Activated T-helper 17 cell treated with anti-CD3 and anti-CD28 coated beads, Interleukin-2, amount 50 U/mL, for 72 hours (primary cell): ENCODE measurements at regions not wholly inside any gene's neighbourhood (a gene's known extent, or its start where the extent isn't known, plus 50 kb on each side); places are given as distances from the start of the nearest gene placed in this dataset.

Experiments
- ATAC-seq: fragments of 150-1000 bp; cut with Tn5 transposase; replicated peaks from 2 replicates; pipeline ENCODE4 v1.10.0; 2021; ENCODE audit warnings: mild to moderate bottlenecking, moderate library complexity
- H3K27ac Mint-ChIP-seq: one replicate; pipeline ENCODE4 v1.8.0; 2022; ENCODE audit warnings: mixed read lengths
- H3K27me3 Mint-ChIP-seq: one replicate; pipeline ENCODE4 v1.8.0; 2022; ENCODE audit warnings: mixed read lengths
- H3K36me3 Mint-ChIP-seq: one replicate; pipeline ENCODE4 v1.8.0; 2022; ENCODE audit warnings: low read depth, mild to moderate bottlenecking, mixed read lengths
- H3K4me1 Mint-ChIP-seq: one replicate; pipeline ENCODE4 v1.8.0; 2022; ENCODE audit warnings: mixed read lengths
- H3K4me3 Mint-ChIP-seq: one replicate; pipeline ENCODE4 v1.8.0; 2022; ENCODE audit warnings: mild to moderate bottlenecking, mixed read lengths
- H3K9me3 Mint-ChIP-seq: one replicate; pipeline ENCODE4 v1.8.0; 2022; ENCODE audit warnings: mixed read lengths

DNA sequence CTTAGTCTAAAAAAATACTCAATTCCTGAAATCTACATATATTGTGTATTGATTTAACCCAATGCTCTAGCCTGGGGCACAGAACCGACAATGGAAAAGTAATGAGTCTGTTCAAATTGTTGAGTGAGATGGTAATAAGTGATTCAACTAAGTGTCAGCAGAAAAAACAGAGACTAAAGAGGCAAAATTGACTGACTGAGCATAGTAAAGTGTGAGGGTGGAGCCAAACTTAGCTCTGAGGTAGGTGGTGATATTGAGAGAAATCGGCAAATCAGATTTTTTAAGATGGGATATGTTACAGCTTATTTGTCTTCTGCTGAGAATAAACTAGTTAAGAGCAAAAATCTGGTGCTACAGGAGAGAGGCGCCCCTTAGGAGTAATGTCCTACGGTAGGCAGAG lies 764.0 kb upstream of the LRRN3 start:
- Mint-ChIP-seq H3K9me3 (peaks cover 4% of the 10 kb centered on the region), H3K4me1 (no peaks in the 10 kb centered on the region), H3K4me3 (no peak overlapping the region), H3K27me3 (no peaks in the 10 kb centered on the region), H3K27ac (no peak overlapping the region), H3K36me3 (no peaks in the 10 kb centered on the region)
- no peak for ATAC-seq

DNA sequence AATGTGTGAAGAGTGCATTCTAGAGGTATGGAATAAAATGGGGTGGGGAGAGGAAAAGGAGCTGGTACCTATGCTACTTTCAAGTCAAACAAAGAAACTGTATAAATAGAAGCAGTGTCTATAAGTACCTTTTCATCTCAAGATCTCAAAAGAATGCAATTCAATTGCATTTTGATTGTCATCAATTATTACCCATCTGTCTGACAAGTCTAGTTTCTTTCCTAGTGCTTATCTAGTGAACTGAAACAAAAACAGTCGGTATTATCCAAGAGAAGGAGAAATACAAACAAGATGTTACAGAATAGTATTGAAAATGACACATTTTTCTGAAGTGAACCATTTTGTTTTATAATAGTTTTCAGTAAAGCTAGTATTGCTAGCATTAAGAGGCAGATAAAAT lies 754.5 kb upstream of the LRRN3 start:
- Mint-ChIP-seq H3K27ac (no peak overlapping the region), H3K9me3 (no peaks in the 10 kb centered on the region)
- no peak for ATAC-seq

GRCh38 chr7:110337646-110338045 lies 753.3 kb upstream of the LRRN3 start:
- Mint-ChIP-seq H3K4me3 (no peak overlapping the region), H3K36me3 (no peaks in the 10 kb centered on the region), H3K27me3 (no peaks in the 10 kb centered on the region), H3K9me3 (no peaks in the 10 kb centered on the region), H3K4me1 (no peaks in the 10 kb centered on the region), H3K27ac (no peak overlapping the region)
- no peak for ATAC-seq

More for the DNA sequence above, 754.5 kb upstream of the LRRN3 start:
- no peaks in the 10 kb centered on the region for H3K4me1 Mint-ChIP-seq
- no peak overlapping the region for H3K4me3 Mint-ChIP-seq
- no peaks in the 10 kb centered on the region for H3K36me3 Mint-ChIP-seq
- no peaks in the 10 kb centered on the region for H3K27me3 Mint-ChIP-seq

DNA sequence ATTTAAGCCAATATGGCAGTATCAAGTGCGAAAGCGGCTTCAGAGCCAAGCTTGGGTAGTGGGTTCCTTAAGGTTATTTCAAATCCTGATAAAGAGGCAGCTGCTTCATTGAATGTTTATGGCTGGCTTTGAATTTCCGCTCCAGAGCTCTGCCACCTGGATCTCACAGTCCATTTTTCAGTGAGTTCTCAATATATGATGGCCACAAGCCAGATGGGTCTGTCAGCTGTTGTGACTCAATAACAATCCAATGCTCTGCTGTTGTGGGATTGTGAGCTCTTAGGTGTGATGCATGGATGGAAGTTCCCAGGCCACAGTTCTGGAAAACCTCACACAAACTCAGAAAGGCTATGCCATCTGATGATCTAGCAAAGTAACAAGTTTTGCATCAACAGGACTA lies 743.8 kb upstream of the LRRN3 start:
- ATAC-seq = no peak
- no peaks in the 10 kb centered on the region for H3K9me3 Mint-ChIP-seq
- H3K4me1 Mint-ChIP-seq = no peaks in the 10 kb centered on the region
- no peak overlapping the region for H3K27ac Mint-ChIP-seq
- no peaks in the 10 kb centered on the region for H3K36me3 Mint-ChIP-seq
- H3K4me3 Mint-ChIP-seq = no peak overlapping the region
- H3K27me3 Mint-ChIP-seq = no peaks in the 10 kb centered on the region

DNA sequence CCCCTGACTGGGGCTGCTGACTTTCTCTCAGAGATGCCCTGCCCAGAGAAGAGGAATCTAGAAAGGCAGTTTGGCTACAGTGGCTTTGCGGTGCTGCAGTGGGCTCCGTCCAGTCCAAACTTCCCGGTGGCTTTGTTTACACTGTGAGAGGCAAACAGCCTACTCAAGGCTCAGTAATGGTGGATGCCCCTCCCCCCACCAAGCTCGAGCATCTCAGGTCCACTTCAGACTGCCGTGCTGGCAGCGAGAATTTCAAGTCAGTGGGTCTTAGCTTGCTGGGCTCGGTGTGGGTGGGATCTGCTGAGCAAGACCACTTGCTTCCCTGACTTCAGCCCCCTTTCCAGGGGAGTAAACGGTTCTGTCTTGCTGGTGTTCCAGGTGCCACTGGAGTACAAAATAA lies 734.5 kb upstream of the LRRN3 start:
- ATAC-seq = no peak
- no peak overlapping the region for H3K4me3 Mint-ChIP-seq
- H3K36me3 Mint-ChIP-seq = no peaks in the 10 kb centered on the region
- H3K9me3 Mint-ChIP-seq = peaks cover 16% of the 10 kb centered on the region
- H3K27ac Mint-ChIP-seq = no peak overlapping the region
- no peaks in the 10 kb centered on the region for H3K27me3 Mint-ChIP-seq
- H3K4me1 Mint-ChIP-seq = no peaks in the 10 kb centered on the region

DNA sequence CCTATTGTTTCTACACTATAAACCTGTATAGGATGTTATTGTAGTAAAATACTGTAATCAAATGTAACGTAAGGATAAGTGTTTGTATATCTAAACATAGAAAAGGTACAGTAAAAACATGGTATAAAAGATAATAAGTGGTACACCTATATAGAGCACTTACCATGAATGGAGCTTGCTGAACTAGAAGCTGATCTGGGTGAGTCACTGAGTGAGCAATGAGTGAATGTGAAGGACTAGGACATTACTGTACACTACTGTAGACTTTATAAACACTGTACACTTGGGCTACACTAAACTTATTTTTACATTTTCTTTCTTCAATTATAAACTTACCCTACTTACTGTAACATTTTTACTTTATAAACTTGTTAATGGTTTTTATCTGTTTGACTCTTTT lies 732.9 kb upstream of the LRRN3 start:
- Mint-ChIP-seq H3K36me3 (no peaks in the 10 kb centered on the region), H3K27me3 (no peaks in the 10 kb centered on the region), H3K27ac (no peak overlapping the region), H3K9me3 (peaks cover 12% of the 10 kb centered on the region), H3K4me1 (no peaks in the 10 kb centered on the region), H3K4me3 (no peak overlapping the region)
- ATAC-seq = no peak

DNA sequence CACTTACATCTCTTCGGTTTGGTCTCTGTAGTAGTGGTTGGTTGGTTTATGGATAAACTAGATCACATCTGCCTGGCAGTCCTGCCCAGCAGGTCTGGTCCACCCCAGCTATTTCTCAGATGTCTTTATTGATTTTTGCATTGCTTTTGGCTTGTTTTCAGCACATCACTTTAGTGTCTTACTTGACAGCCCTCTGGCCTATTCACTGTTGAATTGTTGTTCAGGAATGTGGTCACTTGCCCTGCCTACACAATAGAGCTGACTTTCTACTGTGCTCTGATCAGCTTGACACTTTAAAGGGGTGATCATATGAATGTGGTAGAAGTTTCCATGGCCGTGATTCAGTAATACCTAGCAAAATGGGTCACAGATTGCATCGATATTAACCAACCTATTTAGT lies 719.2 kb upstream of the LRRN3 start:
- Mint-ChIP-seq H3K9me3 (no peaks in the 10 kb centered on the region), H3K4me1 (no peaks in the 10 kb centered on the region), H3K4me3 (no peak overlapping the region), H3K36me3 (no peaks in the 10 kb centered on the region), H3K27ac (no peak overlapping the region), H3K27me3 (no peaks in the 10 kb centered on the region)
- ATAC-seq = no peak

DNA sequence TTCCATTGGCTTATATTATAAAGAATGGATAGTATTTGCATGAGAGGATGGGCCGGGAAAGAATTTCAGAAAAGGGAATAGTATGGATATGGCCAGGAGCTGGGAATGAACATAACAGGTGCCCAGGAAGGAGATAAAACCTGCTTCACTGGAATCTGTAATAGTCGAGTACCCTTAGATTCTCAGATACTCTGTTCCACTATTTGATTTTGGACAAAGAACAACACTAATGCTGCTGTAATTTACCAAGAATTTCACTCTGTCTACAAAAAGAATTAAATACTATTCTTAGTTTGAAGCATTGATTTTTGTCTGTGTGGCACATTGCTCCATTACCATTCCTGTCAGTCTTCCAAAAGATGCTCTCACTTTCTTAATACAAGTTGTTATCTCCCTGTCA lies 718.2 kb upstream of the LRRN3 start:
- Mint-ChIP-seq H3K36me3 (no peaks in the 10 kb centered on the region), H3K27ac (no peak overlapping the region), H3K4me3 (no peak overlapping the region), H3K4me1 (no peaks in the 10 kb centered on the region), H3K9me3 (no peaks in the 10 kb centered on the region), H3K27me3 (no peaks in the 10 kb centered on the region)
- ATAC-seq = no peak

GRCh38 chr7:110373416-110373815 lies 717.5 kb upstream of the LRRN3 start:
- no peaks in the 10 kb centered on the region for H3K9me3 Mint-ChIP-seq
- H3K4me1 Mint-ChIP-seq = no peaks in the 10 kb centered on the region
- no peaks in the 10 kb centered on the region for H3K27me3 Mint-ChIP-seq
- H3K4me3 Mint-ChIP-seq = no peak overlapping the region
- no peak for ATAC-seq
- H3K27ac Mint-ChIP-seq = no peak overlapping the region
- no peaks in the 10 kb centered on the region for H3K36me3 Mint-ChIP-seq

DNA sequence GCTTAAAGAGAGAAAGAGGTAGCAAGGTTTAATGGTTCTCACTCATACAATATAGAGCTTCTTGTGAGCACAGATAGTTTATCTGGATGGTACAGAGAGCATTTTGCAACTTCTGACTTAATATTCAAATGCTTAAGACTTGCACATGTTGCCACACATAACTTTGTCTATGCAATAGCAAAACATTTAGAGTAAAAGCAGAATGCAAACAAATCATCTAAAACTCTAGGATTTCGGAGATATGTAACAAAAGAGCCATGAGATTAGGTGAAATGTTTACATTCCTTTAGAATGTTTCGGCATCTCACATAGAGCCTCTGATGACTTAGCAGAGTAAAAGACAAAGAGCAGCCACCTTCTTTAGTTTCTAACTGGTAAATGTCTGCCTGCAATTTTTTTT lies 717.1 kb upstream of the LRRN3 start:
- H3K9me3 Mint-ChIP-seq = no peaks in the 10 kb centered on the region
- no peaks in the 10 kb centered on the region for H3K36me3 Mint-ChIP-seq
- no peak overlapping the region for H3K4me3 Mint-ChIP-seq
- no peak overlapping the region for H3K27ac Mint-ChIP-seq
- no peaks in the 10 kb centered on the region for H3K27me3 Mint-ChIP-seq
- ATAC-seq = no peak
- H3K4me1 Mint-ChIP-seq = no peaks in the 10 kb centered on the region

DNA sequence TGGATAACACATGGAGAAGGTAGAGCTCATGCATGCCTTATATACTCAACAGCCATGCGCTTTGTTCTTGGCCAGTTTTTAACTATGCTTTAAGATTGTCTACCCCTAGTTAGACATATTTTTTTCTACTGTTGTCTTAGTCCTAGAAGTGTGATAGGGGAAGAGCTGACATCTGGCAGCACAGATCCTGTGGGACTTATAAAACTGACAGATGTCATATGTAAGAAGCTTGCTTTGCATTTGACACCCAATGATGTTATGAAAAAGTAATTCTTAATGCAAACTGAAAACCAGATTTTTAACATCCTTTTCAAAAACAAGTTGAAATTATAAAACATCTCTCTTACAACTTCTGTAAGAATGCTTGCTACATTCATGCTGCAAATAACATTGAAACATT lies 715.9 kb upstream of the LRRN3 start:
- Mint-ChIP-seq H3K4me1 (no peaks in the 10 kb centered on the region), H3K27me3 (no peaks in the 10 kb centered on the region), H3K27ac (no peak overlapping the region), H3K36me3 (no peaks in the 10 kb centered on the region), H3K4me3 (no peak overlapping the region), H3K9me3 (no peaks in the 10 kb centered on the region)
- ATAC-seq = no peak

- no peak overlapping the region for H3K4me3 Mint-ChIP-seq
- peaks cover 4% of the 10 kb centered on the region for H3K27me3 Mint-ChIP-seq
- H3K9me3 Mint-ChIP-seq = no peaks in the 10 kb centered on the region
- H3K27ac Mint-ChIP-seq = no peak overlapping the region
- H3K4me1 Mint-ChIP-seq = no peaks in the 10 kb centered on the region
- no peak for ATAC-seq
- H3K36me3 Mint-ChIP-seq = no peaks in the 10 kb centered on the region
Measured at GRCh38 chr7:110382736-110383135, 708.2 kb upstream of the LRRN3 start.

DNA sequence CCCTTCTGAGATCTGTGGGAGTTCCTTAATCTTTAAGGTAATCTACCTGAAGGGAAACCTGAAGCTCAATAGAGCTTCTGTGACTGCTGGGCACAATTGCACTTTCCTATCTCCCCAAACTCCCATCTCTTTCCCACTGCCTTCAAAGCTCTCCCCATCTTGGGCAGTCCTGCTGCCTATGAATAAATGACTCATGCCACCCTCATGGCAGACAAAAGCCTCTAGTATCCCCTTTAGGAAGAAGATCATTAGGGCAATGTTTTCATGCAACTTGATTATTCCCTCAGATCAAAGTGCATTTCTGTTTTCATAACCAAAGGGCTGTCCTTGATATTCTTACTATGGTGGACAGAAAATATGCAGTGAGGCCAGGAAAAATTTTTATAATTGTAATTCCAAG lies 704.9 kb upstream of the LRRN3 start:
- peaks cover 4% of the 10 kb centered on the region for H3K27me3 Mint-ChIP-seq
- H3K9me3 Mint-ChIP-seq = no peaks in the 10 kb centered on the region
- no peak overlapping the region for H3K4me3 Mint-ChIP-seq
- H3K27ac Mint-ChIP-seq = no peak overlapping the region
- no peak for ATAC-seq
- H3K36me3 Mint-ChIP-seq = no peaks in the 10 kb centered on the region
- no peaks in the 10 kb centered on the region for H3K4me1 Mint-ChIP-seq

- no peaks in the 10 kb centered on the region for H3K4me1 Mint-ChIP-seq
- no peak overlapping the region for H3K4me3 Mint-ChIP-seq
- no peak overlapping the region for H3K27ac Mint-ChIP-seq
- no peaks in the 10 kb centered on the region for H3K36me3 Mint-ChIP-seq
- H3K27me3 Mint-ChIP-seq = peaks cover 4% of the 10 kb centered on the region
- H3K9me3 Mint-ChIP-seq = no peaks in the 10 kb centered on the region
- no peak for ATAC-seq
Measured at GRCh38 chr7:110386913-110387312, 704.0 kb upstream of the LRRN3 start.

GRCh38 chr7:110387689-110388088 lies 703.2 kb upstream of the LRRN3 start:
- H3K9me3 Mint-ChIP-seq = no peaks in the 10 kb centered on the region
- no peak overlapping the region for H3K27ac Mint-ChIP-seq
- ATAC-seq = no peak
- H3K27me3 Mint-ChIP-seq = peaks cover 10% of the 10 kb centered on the region
- no peaks in the 10 kb centered on the region for H3K4me1 Mint-ChIP-seq
- H3K4me3 Mint-ChIP-seq = no peak overlapping the region
- no peaks in the 10 kb centered on the region for H3K36me3 Mint-ChIP-seq

DNA sequence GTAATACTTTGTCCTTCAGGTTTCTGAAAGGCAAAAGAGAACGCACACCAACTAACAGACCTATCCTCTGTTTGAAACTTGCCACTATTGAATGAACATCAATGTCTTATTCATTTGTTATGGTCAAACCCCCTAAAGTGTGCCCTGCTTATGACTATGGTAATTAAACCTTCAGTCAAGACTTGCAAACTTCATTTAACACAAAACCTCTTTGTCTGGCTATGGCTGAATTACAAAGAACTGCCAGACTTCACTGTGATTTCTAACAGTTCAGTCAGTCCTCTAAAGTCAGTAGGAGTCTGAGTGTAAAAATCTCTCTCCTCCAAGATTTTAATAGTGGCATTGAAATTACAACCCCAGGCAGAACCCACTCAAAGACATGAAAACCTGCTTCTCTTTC lies 702.5 kb upstream of the LRRN3 start:
- H3K36me3 Mint-ChIP-seq = no peaks in the 10 kb centered on the region
- H3K4me3 Mint-ChIP-seq = no peak overlapping the region
- H3K9me3 Mint-ChIP-seq = no peaks in the 10 kb centered on the region
- H3K4me1 Mint-ChIP-seq = no peaks in the 10 kb centered on the region
- no peak overlapping the region for H3K27ac Mint-ChIP-seq
- H3K27me3 Mint-ChIP-seq = peaks cover 12% of the 10 kb centered on the region
- ATAC-seq = no peak
